GM23248 (cell line): ENCODE measurements at regions not wholly inside any gene's neighbourhood (a gene's known extent, or its start where the extent isn't known, plus 50 kb on each side); places are given as distances from the start of the nearest gene placed in this dataset.

ENCODE experiments used
- EZH2 ChIP-seq: fragments of 200-600 bp; sonication (generic); IDR thresholded peaks from 2 replicates; pipeline ENCODE4 v1.6.1; 2018; ENCODE audit warnings: antibody characterized with exemption, mild to moderate bottlenecking; ENCODE audit not compliant: insufficient read depth, poor library complexity, severe bottlenecking
- EZH2phosphoT487 ChIP-seq: fragments of 200-600 bp; sonication (generic); IDR thresholded peaks from 2 replicates; pipeline ENCODE4 v1.6.1; 2018; ENCODE audit warnings: antibody characterized with exemption, moderate library complexity, mild to moderate bottlenecking, low read depth; ENCODE audit not compliant: insufficient read depth

- no peak for TF ChIP-seq EZH2
- TF ChIP-seq EZH2phosphoT487: no peak
Observed at GRCh38 chr4:43332052-43332425, 439.5 kb downstream of the GRXCR1 start.
